Trophoblast cell (in vitro differentiated cells and primary cell): ENCODE measurements at regions not wholly inside any gene's neighbourhood (a gene's known extent, or its start where the extent isn't known, plus 50 kb on each side); places are given as distances from the start of the nearest gene placed in this dataset.
A peak's percentile ranks its signal among the peaks of the same experiment; 100 is the strongest.

Experiments used
- DNase-seq, 2 donors: peaks; one replicate each; pipeline ENCODE4 v3.0.0-alpha.2; 2016
- H2AFZ ChIP-seq: 2 replicates; pipeline ENCODE4 v1.6.1; 2013; ENCODE audit warnings: low read length, moderate library complexity, mild to moderate bottlenecking; ENCODE audit not compliant: insufficient read depth, poor library complexity
- H2AK5ac ChIP-seq: 2 replicates; pipeline ENCODE4 v1.6.1; 2013; ENCODE audit warnings: mild to moderate bottlenecking, low read length
- H2BK120ac ChIP-seq: 2 replicates; pipeline ENCODE4 v1.6.1; 2013; ENCODE audit warnings: low read length, mild to moderate bottlenecking, moderate library complexity; ENCODE audit not compliant: insufficient read depth, poor library complexity
- H2BK12ac ChIP-seq: 2 replicates; pipeline ENCODE4 v1.6.1; 2013; ENCODE audit warnings: mild to moderate bottlenecking, low read length, moderate library complexity
- H2BK5ac ChIP-seq: 2 replicates; pipeline ENCODE4 v1.6.1; 2013; ENCODE audit warnings: low read length, low read depth, moderate library complexity, mild to moderate bottlenecking; ENCODE audit not compliant: poor library complexity
- H3K14ac ChIP-seq: 2 replicates; pipeline ENCODE4 v1.6.1; 2013; ENCODE audit warnings: mild to moderate bottlenecking, low read length
- H3K18ac ChIP-seq: 2 replicates; pipeline ENCODE4 v1.6.1; 2013; ENCODE audit warnings: mild to moderate bottlenecking, low read length
- H3K23ac ChIP-seq: 2 replicates; pipeline ENCODE4 v1.6.1; 2013; ENCODE audit warnings: low read length
- H3K27ac ChIP-seq: 2 replicates; pipeline ENCODE4 v1.5.1; 2013; ENCODE audit warnings: low read depth, mild to moderate bottlenecking, inconsistent platforms, low read length, moderate library complexity
- H3K27me3 ChIP-seq: 2 replicates; pipeline ENCODE4 v1.6.1; 2013; ENCODE audit warnings: inconsistent platforms, mild to moderate bottlenecking, low read length, moderate library complexity; ENCODE audit not compliant: insufficient read depth
- H3K36me3 ChIP-seq, 2 experiments: 1 replicate in 1 of 2; 2 replicates in 1 of 2; pipeline ENCODE4 v1.6.1; 2013; ENCODE audit warnings: low read length in 2 of 2, mild to moderate bottlenecking in 2 of 2, moderate library complexity in 1 of 2; ENCODE audit not compliant: insufficient read depth in 2 of 2, control insufficient read depth in 1 of 2
- H3K4ac ChIP-seq: 2 replicates; pipeline ENCODE4 v1.6.1; 2013; ENCODE audit warnings: low read depth, mild to moderate bottlenecking, low read length, moderate library complexity
- H3K4me1 ChIP-seq, 2 experiments: 1 replicate in 1 of 2; 2 replicates in 1 of 2; pipeline ENCODE4 v1.6.1; 2013; ENCODE audit warnings: low read length in 2 of 2, mild to moderate bottlenecking in 2 of 2, moderate library complexity in 1 of 2; ENCODE audit not compliant: insufficient read depth in 2 of 2, control insufficient read depth in 1 of 2
- H3K4me2 ChIP-seq: 2 replicates; pipeline ENCODE4 v1.6.1; 2013; ENCODE audit warnings: inconsistent platforms, mild to moderate bottlenecking, low read length, moderate library complexity
- H3K4me3 ChIP-seq: 2 replicates; pipeline ENCODE4 v1.5.1; 2013; ENCODE audit warnings: mild to moderate bottlenecking, low read depth, low read length, inconsistent platforms
- H3K79me1 ChIP-seq: one replicate; pipeline ENCODE4 v1.6.1; 2013; ENCODE audit warnings: low read length
- H3K79me2 ChIP-seq: 2 replicates; pipeline ENCODE4 v1.6.1; 2013; ENCODE audit warnings: low read length, mild to moderate bottlenecking; ENCODE audit not compliant: control insufficient read depth, insufficient read depth, poor library complexity
- H3K9ac ChIP-seq: 2 replicates; pipeline ENCODE4 v1.6.1; 2013; ENCODE audit warnings: mild to moderate bottlenecking, low read length
- H3K9me3 ChIP-seq: 2 replicates; pipeline ENCODE4 v1.6.1; 2013; ENCODE audit warnings: low read depth, mild to moderate bottlenecking, control low read depth, inconsistent platforms, low read length; ENCODE audit not compliant: insufficient read depth
- H4K12ac ChIP-seq: 2 replicates; pipeline ENCODE4 v1.6.1; 2013; ENCODE audit warnings: low read depth, mild to moderate bottlenecking, low read length, moderate library complexity
- H4K8ac ChIP-seq: 2 replicates; pipeline ENCODE4 v1.6.1; 2013; ENCODE audit warnings: low read depth, mild to moderate bottlenecking, low read length, moderate library complexity
- H4K91ac ChIP-seq: one replicate; pipeline ENCODE4 v1.6.1; 2013; ENCODE audit warnings: low read depth, mild to moderate bottlenecking, low read length, moderate library complexity
- WGBS: extraction: QIAGEN DNeasy Blood & Tissue Kit; methylation state at CpG from one replicate; pipeline ENCODE4 v1.1.7; 2013; ENCODE audit warnings: missing lambda C conversion rate; ENCODE audit not compliant: insufficient read length, insufficient coverage; ENCODE audit errors: extremely low coverage; 5-methylcytosine and 5-hydroxymethylcytosine counted together

GRCh38 chr6:121584586-121585369 lies 149.3 kb downstream of the GJA1 start:
- Histone ChIP-seq H3K9me3 (no peaks in the 10 kb centered on the region), H3K79me1 (no peaks in the 10 kb centered on the region), H3K4ac (no peak overlapping the region), H3K9ac (no peak overlapping the region), H2BK12ac (no peak overlapping the region), H3K4me1 (no peaks in the 10 kb centered on the region), H2AFZ (no peak overlapping the region), H3K27ac (no peak overlapping the region), H2BK120ac (no peak overlapping the region), H4K12ac (no peak overlapping the region), H3K79me2 (no peaks in the 10 kb centered on the region), H2BK5ac (no peak overlapping the region), H3K23ac (no peak overlapping the region), H3K4me2 (no peak overlapping the region), H3K27me3 (no peaks in the 10 kb centered on the region), H2AK5ac (no peak overlapping the region), H3K18ac (no peak overlapping the region), H4K91ac (no peak overlapping the region), H3K4me3 (no peak overlapping the region), H4K8ac (no peak overlapping the region), H3K14ac (no peak overlapping the region), H3K36me3 (no peaks in the 10 kb centered on the region)
- no peak for DNase-seq
- no CpG with 5 or more reads among the region's 4 CpGs for WGBS

GRCh38 chr6:121590438-121590837 lies 155.0 kb downstream of the GJA1 start:
- no peak overlapping the region for H4K91ac ChIP-seq
- H3K9ac ChIP-seq: no peak overlapping the region
- no peak overlapping the region for H2AK5ac ChIP-seq
- no peak overlapping the region for H3K18ac ChIP-seq
- H3K79me1 ChIP-seq: no peaks in the 10 kb centered on the region
- H2BK120ac ChIP-seq: no peak overlapping the region
- no peak for DNase-seq
- H4K12ac ChIP-seq: no peak overlapping the region
- H2AFZ ChIP-seq: no peak overlapping the region
- H3K27me3 ChIP-seq: no peaks in the 10 kb centered on the region
- no peaks in the 10 kb centered on the region for H3K36me3 ChIP-seq
- no peak overlapping the region for H4K8ac ChIP-seq
- H3K9me3 ChIP-seq: no peaks in the 10 kb centered on the region
- no peak overlapping the region for H3K27ac ChIP-seq
- no peak overlapping the region for H2BK12ac ChIP-seq
- no peak overlapping the region for H3K23ac ChIP-seq
- no peak overlapping the region for H3K4ac ChIP-seq
- no CpG with 5 or more reads among the region's 2 CpGs for WGBS
- H3K4me3 ChIP-seq: no peak overlapping the region
- H3K4me2 ChIP-seq: no peak overlapping the region
- H3K14ac ChIP-seq: no peak overlapping the region
- H3K79me2 ChIP-seq: no peaks in the 10 kb centered on the region
- no peak overlapping the region for H2BK5ac ChIP-seq
- peaks cover 0 to 2% of the 10 kb centered on the region in 2 experiments for H3K4me1 ChIP-seq

GRCh38 chr6:121590916-121591315 lies 155.5 kb downstream of the GJA1 start:
- H3K27me3 ChIP-seq: no peaks in the 10 kb centered on the region
- no peak overlapping the region for H2BK12ac ChIP-seq
- H2AFZ ChIP-seq: no peak overlapping the region
- no peaks in the 10 kb centered on the region for H3K36me3 ChIP-seq
- no peak overlapping the region for H2BK120ac ChIP-seq
- no peak overlapping the region for H3K14ac ChIP-seq
- H3K23ac ChIP-seq: no peak overlapping the region
- no peak overlapping the region for H3K27ac ChIP-seq
- no peak overlapping the region for H3K18ac ChIP-seq
- DNase-seq: peak in 1 of 2 donors; percentile 49
- no peak overlapping the region for H3K9ac ChIP-seq
- no peak overlapping the region for H3K4ac ChIP-seq
- H2AK5ac ChIP-seq: no peak overlapping the region
- H2BK5ac ChIP-seq: no peak overlapping the region
- peaks cover 0 to 2% of the 10 kb centered on the region in 2 experiments for H3K4me1 ChIP-seq
- H3K9me3 ChIP-seq: no peaks in the 10 kb centered on the region
- H3K79me1 ChIP-seq: no peaks in the 10 kb centered on the region
- no peak overlapping the region for H4K91ac ChIP-seq
- no peak overlapping the region for H3K4me3 ChIP-seq
- H3K79me2 ChIP-seq: no peaks in the 10 kb centered on the region
- no peak overlapping the region for H4K12ac ChIP-seq
- no peak overlapping the region for H3K4me2 ChIP-seq
- 100% methylated on average over 1 of the region's 4 CpGs for WGBS
- no peak overlapping the region for H4K8ac ChIP-seq

GRCh38 chr6:121592261-121592935 lies 157.0 kb downstream of the GJA1 start:
- Histone ChIP-seq H3K14ac (no peak overlapping the region), H3K4me3 (no peak overlapping the region), H4K12ac (no peak overlapping the region), H3K18ac (no peak overlapping the region), H4K91ac (no peak overlapping the region), H3K9ac (no peak overlapping the region), H2BK5ac (no peak overlapping the region), H3K4me1 (peaks cover 0 to 2% of the 10 kb centered on the region in 2 experiments), H3K4ac (no peak overlapping the region), H3K9me3 (no peaks in the 10 kb centered on the region), H2AK5ac (no peak overlapping the region), H2AFZ (no peak overlapping the region), H3K4me2 (no peak overlapping the region), H3K27ac (no peak overlapping the region), H2BK12ac (no peak overlapping the region), H3K23ac (no peak overlapping the region), H3K36me3 (no peaks in the 10 kb centered on the region), H3K79me1 (no peaks in the 10 kb centered on the region), H3K27me3 (no peaks in the 10 kb centered on the region), H4K8ac (no peak overlapping the region), H2BK120ac (no peak overlapping the region), H3K79me2 (no peaks in the 10 kb centered on the region)
- peak; percentile 52 to 66 for DNase-seq
- WGBS: no CpG with 5 or more reads among the region's 7 CpGs
